ENCODE measurements at regions not wholly inside any gene's neighbourhood (a gene's known extent, or its start where the extent isn't known, plus 50 kb on each side); places are given as distances from the start of the nearest gene placed in this dataset.
A peak's percentile ranks its signal among the peaks of the same experiment; 100 is the strongest.

- TF ChIP-seq PRDM15 (CRISPR knock-in tag; IDR thresholded peaks at IDR 0.05) (no peak), RUNX3 (IDR thresholded peaks at IDR 0.05; ENCODE audit: low read length) (peak; percentile 55), GATAD2B (conservative IDR thresholded peaks at IDR 0.05; ENCODE audit: low read depth) (no peak), IKZF1 (conservative IDR thresholded peaks at IDR 0.05) (peak; percentile 64; the same call in 1 of the 2 replicates), RAD21 (IDR thresholded peaks at IDR 0.05; ENCODE audit: insufficient read depth, low read depth, low read length) (peak; percentile 87), PAX8 (IDR thresholded peaks at IDR 0.05) (no peak), FOS (IDR thresholded peaks at IDR 0.05; ENCODE audit: borderline replicate concordance, extremely low read depth, insufficient read length) (no peak), ATF3 (IDR thresholded peaks at IDR 0.05; ENCODE audit: borderline replicate concordance, extremely low read depth, low read depth, low read length) (no peak), RELA (IDR thresholded peaks at IDR 0.05; ENCODE audit: borderline replicate concordance, partially characterized antibody) (no peak), NR2C1 (IDR thresholded peaks at IDR 0.05) (no peak), USF1 (IDR thresholded peaks at IDR 0.05; ENCODE audit: borderline replicate concordance, extremely low read length, insufficient read depth, low read depth, low read length) (no peak), ZNF24 (IDR thresholded peaks at IDR 0.05) (no peak), YY1 (IDR thresholded peaks at IDR 0.05; ENCODE audit: low read depth, low read length) (peak; percentile 62), MAX (IDR thresholded peaks at IDR 0.05; ENCODE audit: low read depth, low read length) (no peak)
Measured at GRCh38 chr20:1776681-1777475, 118.3 kb upstream of the SIRPA start (continued).

Measured in GM12878 (cell line).